Endodermal cell (in vitro differentiated cells): ENCODE measurements at regions not wholly inside any gene's neighbourhood (a gene's known extent, or its start where the extent isn't known, plus 50 kb on each side); places are given as distances from the start of the nearest gene placed in this dataset.

Experiments
- DNase-seq: peaks from one replicate; pipeline ENCODE4 v3.0.0-alpha.2; 2017
- H3K27ac ChIP-seq: 2 replicates; pipeline ENCODE4 v1.5.1; 2013; ENCODE audit warnings: mild to moderate bottlenecking, low read depth, low read length, moderate library complexity
- H3K27me3 ChIP-seq: 2 replicates; pipeline ENCODE4 v1.6.1; 2013; ENCODE audit warnings: mild to moderate bottlenecking, low read length, moderate library complexity; ENCODE audit not compliant: insufficient read depth, control insufficient read depth, poor library complexity, severe bottlenecking
- H3K36me3 ChIP-seq: 2 replicates; pipeline ENCODE4 v1.7.0; 2013; ENCODE audit warnings: mild to moderate bottlenecking, low read length, moderate library complexity; ENCODE audit not compliant: control insufficient read depth, insufficient read depth
- H3K4me1 ChIP-seq: one replicate; pipeline ENCODE4 v1.7.0; 2013; ENCODE audit warnings: low read length; ENCODE audit not compliant: control insufficient read depth, insufficient read depth
- H3K4me3 ChIP-seq: 2 replicates; pipeline ENCODE4 v1.5.1; 2013; ENCODE audit warnings: mild to moderate bottlenecking, low read length, moderate library complexity
- H3K9ac ChIP-seq: 2 replicates; pipeline ENCODE4 v1.6.1; 2013; ENCODE audit warnings: mild to moderate bottlenecking, low read length, moderate library complexity; ENCODE audit not compliant: poor library complexity, severe bottlenecking; ENCODE audit errors: extremely low read depth
- H3K9me3 ChIP-seq: 2 replicates; pipeline ENCODE4 v1.6.1; 2013; ENCODE audit warnings: mild to moderate bottlenecking, low read length, moderate library complexity; ENCODE audit not compliant: control insufficient read depth
- H3K27ac Mint-ChIP-seq: 2 replicates; pipeline ENCODE4 v1.8.0; 2020; ENCODE audit warnings: mixed read lengths
- H3K27me3 Mint-ChIP-seq: 2 replicates; pipeline ENCODE4 v1.8.0; 2021; ENCODE audit warnings: mild to moderate bottlenecking, mixed read lengths; ENCODE audit not compliant: insufficient read depth
- H3K36me3 Mint-ChIP-seq: 2 replicates; pipeline ENCODE4 v1.8.0; 2020; ENCODE audit warnings: low read depth, mixed read lengths
- H3K4me1 Mint-ChIP-seq: 2 replicates; pipeline ENCODE4 v1.8.0; 2020; ENCODE audit warnings: mixed read lengths
- H3K4me3 Mint-ChIP-seq: 2 replicates; pipeline ENCODE4 v1.8.0; 2020; ENCODE audit warnings: mild to moderate bottlenecking, moderate library complexity, mixed read lengths
- H3K9me3 Mint-ChIP-seq: 2 replicates; pipeline ENCODE4 v1.8.0; 2020; ENCODE audit warnings: mild to moderate bottlenecking, mixed read lengths
- WGBS, 2 experiments: methylation state at CpG; one replicate each; pipeline versions ENCODE4 v1.1.5 to v1.1.7; 2013; ENCODE audit warnings: missing lambda C conversion rate in 2 of 2, mixed read lengths in 1 of 2; ENCODE audit not compliant: insufficient coverage in 1 of 2, insufficient read length in 1 of 2; 5-methylcytosine and 5-hydroxymethylcytosine counted together
- TF ChIP-seq, protein P1 (sequence below): fragments of 200-600 bp; sonication (generic); conservative IDR thresholded peaks from 2 replicates; pipeline ENCODE4 v1.5.0; 2021; ENCODE audit warnings: antibody characterized with exemption, mild to moderate bottlenecking

DNA sequence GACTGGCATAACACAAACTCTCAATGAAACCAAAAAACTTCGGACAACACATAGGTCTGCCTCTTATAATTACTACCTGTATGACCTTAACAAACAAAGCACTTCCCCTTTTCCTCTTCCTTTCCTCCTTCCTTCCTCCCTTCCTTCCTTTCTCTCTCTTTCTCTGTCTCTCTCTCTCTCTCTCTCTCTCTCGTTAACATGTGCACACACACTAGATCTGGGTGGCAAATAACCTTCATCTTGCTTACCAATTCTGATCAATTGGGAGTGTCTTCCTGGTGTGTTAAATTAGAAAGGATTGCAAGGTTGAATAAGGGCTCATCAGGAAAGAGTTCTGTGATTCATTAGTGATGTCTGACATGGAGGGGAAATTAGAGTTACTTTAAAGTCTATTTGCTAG is 307.8 kb upstream of the PRKD1 start:
- Histone ChIP-seq H3K4me3 (no peak overlapping the region), H3K27me3 (no peaks in the 10 kb centered on the region), H3K9me3 (no peaks in the 10 kb centered on the region), H3K4me1 (no peaks in the 10 kb centered on the region), H3K36me3 (no peaks in the 10 kb centered on the region), H3K27ac (no peak overlapping the region), H3K9ac (no peak overlapping the region)
- Mint-ChIP-seq H3K36me3 (no peaks in the 10 kb centered on the region), H3K9me3 (no peaks in the 10 kb centered on the region), H3K4me3 (no peak overlapping the region), H3K4me1 (peaks cover 6% of the 10 kb centered on the region), H3K27me3 (no peaks in the 10 kb centered on the region), H3K27ac (no peak overlapping the region)
- TF ChIP-seq, protein P1, sequence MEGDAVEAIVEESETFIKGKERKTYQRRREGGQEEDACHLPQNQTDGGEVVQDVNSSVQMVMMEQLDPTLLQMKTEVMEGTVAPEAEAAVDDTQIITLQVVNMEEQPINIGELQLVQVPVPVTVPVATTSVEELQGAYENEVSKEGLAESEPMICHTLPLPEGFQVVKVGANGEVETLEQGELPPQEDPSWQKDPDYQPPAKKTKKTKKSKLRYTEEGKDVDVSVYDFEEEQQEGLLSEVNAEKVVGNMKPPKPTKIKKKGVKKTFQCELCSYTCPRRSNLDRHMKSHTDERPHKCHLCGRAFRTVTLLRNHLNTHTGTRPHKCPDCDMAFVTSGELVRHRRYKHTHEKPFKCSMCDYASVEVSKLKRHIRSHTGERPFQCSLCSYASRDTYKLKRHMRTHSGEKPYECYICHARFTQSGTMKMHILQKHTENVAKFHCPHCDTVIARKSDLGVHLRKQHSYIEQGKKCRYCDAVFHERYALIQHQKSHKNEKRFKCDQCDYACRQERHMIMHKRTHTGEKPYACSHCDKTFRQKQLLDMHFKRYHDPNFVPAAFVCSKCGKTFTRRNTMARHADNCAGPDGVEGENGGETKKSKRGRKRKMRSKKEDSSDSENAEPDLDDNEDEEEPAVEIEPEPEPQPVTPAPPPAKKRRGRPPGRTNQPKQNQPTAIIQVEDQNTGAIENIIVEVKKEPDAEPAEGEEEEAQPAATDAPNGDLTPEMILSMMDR, result no peak
- no peak for DNase-seq
- WGBS, 2 experiments, result 99 to 100% methylated on average over 1 to 2 of the region's 2 CpGs

DNA sequence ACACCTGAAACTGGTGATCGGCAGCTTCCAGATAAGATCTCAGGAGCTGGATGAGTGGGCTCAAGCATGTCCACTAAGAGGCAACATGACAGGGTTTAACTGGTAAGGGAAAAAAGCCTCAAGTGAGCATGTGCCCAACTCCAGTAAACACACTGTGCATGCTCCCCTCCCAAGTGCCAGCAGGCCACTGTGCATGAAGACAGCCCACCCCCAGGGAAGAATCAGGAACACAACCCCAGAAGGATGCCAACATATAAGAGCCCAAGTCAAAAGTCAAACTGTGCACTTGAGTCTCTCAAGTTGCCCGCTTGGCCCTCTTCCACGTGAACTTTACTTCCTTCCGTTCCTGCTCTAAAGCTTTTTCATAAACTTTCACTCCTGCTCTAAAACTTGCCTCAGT is 311.3 kb upstream of the PRKD1 start:
- no peaks in the 10 kb centered on the region for H3K27me3 Mint-ChIP-seq
- no peaks in the 10 kb centered on the region for H3K36me3 Mint-ChIP-seq
- peaks cover 11% of the 10 kb centered on the region for H3K4me1 Mint-ChIP-seq
- no peaks in the 10 kb centered on the region for H3K4me1 ChIP-seq
- WGBS, 2 experiments, result 92 to 100% methylated on average over 3 to 4 of the region's 4 CpGs
- H3K9ac ChIP-seq, result no peak overlapping the region
- H3K4me3 Mint-ChIP-seq, result no peak overlapping the region
- no peak overlapping the region for H3K4me3 ChIP-seq
- H3K9me3 ChIP-seq, result no peaks in the 10 kb centered on the region
- no peaks in the 10 kb centered on the region for H3K36me3 ChIP-seq
- H3K27ac ChIP-seq, result no peak overlapping the region
- DNase-seq, result no peak
- TF ChIP-seq, protein P1, result no peak
- no peak overlapping the region for H3K27ac Mint-ChIP-seq
- no peaks in the 10 kb centered on the region for H3K9me3 Mint-ChIP-seq
- H3K27me3 ChIP-seq, result no peaks in the 10 kb centered on the region

DNA sequence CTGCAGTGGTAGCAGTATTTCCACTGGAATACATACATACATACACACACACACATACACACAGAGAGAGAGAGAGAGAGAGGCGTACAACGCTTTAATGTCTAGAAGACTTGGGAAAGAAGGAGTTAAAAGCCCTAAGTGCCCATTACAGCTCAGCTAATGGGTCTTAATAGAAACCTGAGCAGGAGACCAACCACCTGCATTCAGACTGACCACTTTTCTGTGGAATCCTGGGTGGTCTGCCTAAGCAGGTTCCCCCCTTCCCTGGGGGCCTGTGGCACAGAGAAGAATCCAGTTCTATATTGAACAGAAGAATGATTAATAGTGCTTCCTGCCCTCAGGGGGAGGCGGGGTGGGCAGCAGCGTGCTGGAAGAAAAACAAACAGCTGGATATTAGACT is 312.4 kb upstream of the PRKD1 start:
- DNase-seq, result no peak
- no peaks in the 10 kb centered on the region for H3K27me3 Mint-ChIP-seq
- Histone ChIP-seq H3K4me1 (no peaks in the 10 kb centered on the region), H3K36me3 (no peaks in the 10 kb centered on the region), H3K9ac (no peak overlapping the region), H3K9me3 (no peaks in the 10 kb centered on the region), H3K27me3 (no peaks in the 10 kb centered on the region), H3K27ac (no peak overlapping the region), H3K4me3 (no peak overlapping the region)
- no peaks in the 10 kb centered on the region for H3K9me3 Mint-ChIP-seq
- 88% methylated on average over 3 of the region's 4 CpGs; no CpG with 5 or more reads in 1 of the 2 experiments for WGBS, 2 experiments
- no peak overlapping the region for H3K4me3 Mint-ChIP-seq
- H3K27ac Mint-ChIP-seq, result no peak overlapping the region
- H3K36me3 Mint-ChIP-seq, result no peaks in the 10 kb centered on the region
- TF ChIP-seq, protein P1, result no peak
- peaks cover 11% of the 10 kb centered on the region for H3K4me1 Mint-ChIP-seq
